Pancreas (tissue), 10 donors: ENCODE measurements at regions not wholly inside any gene's neighbourhood (a gene's known extent, or its start where the extent isn't known, plus 50 kb on each side); places are given as distances from the start of the nearest gene placed in this dataset.

Source experiments
- ATAC-seq, 4 donors: fragments of 200-7000 bp; cut with Tn5 transposase; one replicate each; pipeline versions ENCODE4 v1.8.0 to v1.9.1; 2020; ENCODE audit warnings: mild to moderate bottlenecking in 4 of 4, moderate library complexity in 4 of 4
- DNase-seq, 6 donors: peaks; one replicate each; pipeline ENCODE4 v3.0.0-alpha.2; 2020
- FAIRE-seq: peaks from 2 replicates; lab custom pipeline; 2012; peaks lifted over from hg19 to GRCh38; lab: Jason Lieb, UNC
- H3K27ac ChIP-seq, 4 donors: fragments of 200-600 bp; sonication (generic); 1 replicate in 3 of 4; 2 replicates in 1 of 4; pipeline versions ENCODE4 v1.5.0 to v1.8.0; 2020
- H3K27me3 ChIP-seq, 4 donors: fragments of 200-600 bp; one replicate each; pipeline ENCODE4 v1.8.0; 2021
- H3K36me3 ChIP-seq, 3 donors: fragments of 200-600 bp; sonication (generic) in 1 of 3; one replicate each; pipeline versions ENCODE4 v1.5.0 to v1.8.0; 2020 to 2021
- H3K4me1 ChIP-seq, 3 donors: fragments of 200-600 bp; one replicate each; pipeline ENCODE4 v1.8.0; 2021
- H3K4me3 ChIP-seq, 4 donors: fragments of 200-600 bp; sonication (generic) in 2 of 4; one replicate each; pipeline versions ENCODE4 v1.5.0 to v1.8.0; 2020 to 2021
- H3K9me3 ChIP-seq, 4 donors: fragments of 200-600 bp; one replicate each; pipeline ENCODE4 v1.8.0; 2021
- CTCF ChIP-seq, 4 donors: fragments of 200-600 bp; sonication (generic) in 3 of 4; IDR thresholded peaks; one replicate each; pipeline versions ENCODE4 v1.5.0 to v1.8.0; 2021; ENCODE audit warnings: antibody characterized with exemption in 4 of 4
- WGBS, 2 donors: extraction: QIAGEN DNeasy Blood & Tissue Kit; methylation state at CpG; one replicate each; pipeline ENCODE4 v1.1.7; 2013; 5-methylcytosine and 5-hydroxymethylcytosine counted together
- intact Hi-C, 3 donors: fragments of 100-400 bp; cut with DNase I; formaldehyde crosslinking; loops; one replicate each; pipeline versions ENCODE4 v1.11.1 to v1.14.2; 2022
- donor health status: healthy with polysubstance abuse.
- donor health status: DM: no; HTN: no; CAD: no; lungs with moderate emphysema.
- donor health status: DM: no; HTN: no; CAD: no.
- donor health status: control.
- donor health status: control.
- donor health status: Bipolar disorder and iron deficiency.
- donor health status: DM: yes; HTN: yes; CAD: no.
- donor health status: DM: no; HTN: no; CAD: no.
- donor health status: DM: no; HTN: no; CAD: no.
- donor health status: DM: yes; HTN: yes; CAD: no.

- Histone ChIP-seq H3K4me3 (no peak overlapping the region), H3K36me3 (no peaks in the 10 kb centered on the region), H3K27me3 (no peaks in the 10 kb centered on the region), H3K4me1 (no peaks in the 10 kb centered on the region), H3K9me3 (no peaks in the 10 kb centered on the region), H3K27ac (no peak overlapping the region)
- intact Hi-C loops = no loop called here
- FAIRE-seq = no peak
- 75 to 77% methylated on average over 9 of the region's 9 CpGs for WGBS, 2 donors
- no peak for ATAC-seq
- no peak for TF ChIP-seq CTCF (IDR thresholded peaks at IDR 0.05)
- DNase-seq = no peak
Observed at GRCh38 chr10:71004176-71005075, 116.1 kb upstream of the PCBD1 start.

GRCh38 chr10:71005337-71006305, 117.3 kb upstream of the PCBD1 start:
- Histone ChIP-seq H3K4me1 (no peaks in the 10 kb centered on the region), H3K9me3 (no peaks in the 10 kb centered on the region), H3K27me3 (no peaks in the 10 kb centered on the region), H3K36me3 (no peaks in the 10 kb centered on the region), H3K27ac (no peak overlapping the region), H3K4me3 (no peak overlapping the region)
- DNase-seq (no peak), ATAC-seq (no peak), FAIRE-seq (no peak)
- intact Hi-C loops = no loop called here
- TF ChIP-seq CTCF (IDR thresholded peaks at IDR 0.05) = no peak
- 63 to 65% methylated on average over 23 of the region's 23 CpGs for WGBS, 2 donors

- no peak for DNase-seq
- H3K9me3 ChIP-seq = no peaks in the 10 kb centered on the region
- no peaks in the 10 kb centered on the region for H3K4me1 ChIP-seq
- H3K27me3 ChIP-seq = no peaks in the 10 kb centered on the region
- ATAC-seq = no peak
- H3K36me3 ChIP-seq = no peaks in the 10 kb centered on the region
- no peak for FAIRE-seq
- intact Hi-C loops = no loop called here
- H3K27ac ChIP-seq = no peak overlapping the region
- no peak for TF ChIP-seq CTCF (IDR thresholded peaks at IDR 0.05)
- WGBS, 2 donors = 65 to 71% methylated on average over 4 of the region's 4 CpGs
- H3K4me3 ChIP-seq = no peak overlapping the region
Observed at GRCh38 chr10:71006506-71006905, 118.1 kb upstream of the PCBD1 start.

GRCh38 chr10:71007516-71007915, 119.2 kb upstream of the PCBD1 start:
- ATAC-seq = no peak
- Histone ChIP-seq H3K36me3 (no peaks in the 10 kb centered on the region), H3K27me3 (no peaks in the 10 kb centered on the region), H3K4me1 (no peaks in the 10 kb centered on the region), H3K27ac (no peak overlapping the region), H3K4me3 (no peak overlapping the region), H3K9me3 (no peaks in the 10 kb centered on the region)
- no peak for DNase-seq
- no peak for TF ChIP-seq CTCF (IDR thresholded peaks at IDR 0.05)
- intact Hi-C loops = no loop called here
- 85 to 89% methylated on average over 4 of the region's 4 CpGs for WGBS, 2 donors
- FAIRE-seq = no peak
